PC-9 (cell line): ENCODE measurements at regions not wholly inside any gene's neighbourhood (a gene's known extent, or its start where the extent isn't known, plus 50 kb on each side); places are given as distances from the start of the nearest gene placed in this dataset.

Experiments used
- CTCF ChIP-seq: fragments of 200-600 bp; sonication (generic); conservative IDR thresholded peaks from 2 replicates; pipeline ENCODE4 v1.6.1; 2017; ENCODE audit warnings: mixed run types, antibody characterized with exemption, mild to moderate bottlenecking, moderate library complexity
- EZH2 ChIP-seq: fragments of 200-600 bp; sonication (generic); IDR thresholded peaks from 2 replicates; pipeline ENCODE4 v1.8.0; 2017; ENCODE audit warnings: antibody characterized with exemption, low read depth

DNA sequence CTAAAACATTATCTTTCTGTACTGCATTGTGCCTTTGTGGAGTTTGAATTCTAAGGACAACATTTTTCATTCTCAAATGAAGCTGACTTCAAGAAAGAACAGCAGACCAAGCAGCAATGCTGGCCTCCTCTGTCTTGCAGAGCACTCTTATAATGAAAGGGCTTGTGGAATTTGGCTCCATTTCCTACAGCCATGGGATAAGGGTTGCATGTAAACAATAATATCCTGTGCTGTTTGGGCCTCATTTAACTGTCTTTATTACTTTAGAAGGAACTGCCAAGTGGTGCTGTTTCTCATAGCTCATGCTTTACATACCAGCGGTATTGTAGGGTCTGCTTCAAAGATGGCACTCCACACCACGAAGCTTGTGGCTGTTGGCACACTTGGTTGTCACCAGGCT lies 111.4 kb upstream of the EOLA2 start:
- TF ChIP-seq EZH2 = no peak
- TF ChIP-seq CTCF = no peak
